Right lobe of liver (tissue), 6 donors: ENCODE measurements at regions not wholly inside any gene's neighbourhood (a gene's known extent, or its start where the extent isn't known, plus 50 kb on each side); places are given as distances from the start of the nearest gene placed in this dataset.

ENCODE experiments used
- ATAC-seq, 4 donors: fragments of 200-7000 bp; cut with Tn5 transposase; one replicate each; pipeline ENCODE4 v1.9.1; 2020; ENCODE audit warnings: mild to moderate bottlenecking in 4 of 4, moderate library complexity in 4 of 4
- DNase-seq, 3 donors: peaks; one replicate each; pipeline ENCODE4 v3.0.0-alpha.2; 2020
- H3K27ac ChIP-seq, 3 donors: fragments of 200-600 bp; one replicate each; pipeline ENCODE4 v1.8.0; 2022
- H3K27me3 ChIP-seq, 2 donors: fragments of 200-600 bp; one replicate each; pipeline ENCODE4 v1.8.0; 2022
- H3K36me3 ChIP-seq, 4 donors: fragments of 200-600 bp; sonication (generic) in 1 of 4; one replicate each; pipeline versions ENCODE4 v1.5.1 to v1.8.0; 2017 to 2022; ENCODE audit warnings: control low read depth in 1 of 4
- H3K4me1 ChIP-seq, 4 donors: fragments of 200-600 bp; sonication (generic) in 1 of 4; one replicate each; pipeline versions ENCODE4 v1.5.1 to v1.8.0; 2017 to 2022; ENCODE audit warnings: control low read depth in 1 of 4
- H3K4me3 ChIP-seq, 3 donors: fragments of 200-600 bp; one replicate each; pipeline ENCODE4 v1.8.0; 2022
- H3K9me3 ChIP-seq, 4 donors: fragments of 200-600 bp; sonication (generic) in 1 of 4; one replicate each; pipeline versions ENCODE4 v1.5.1 to v1.8.0; 2017 to 2022; ENCODE audit warnings: control low read depth in 1 of 4
- POLR2A ChIP-seq: fragments of 450-650 bp; IDR thresholded peaks from one replicate; pipeline ENCODE4 v1.6.1; 2017; ENCODE audit warnings: antibody characterized with exemption, mild to moderate bottlenecking
- WGBS: methylation state at CpG from one replicate; pipeline ENCODE4 v1.1.6; 2018; ENCODE audit warnings: low coverage, low lambda C conversion rate; ENCODE audit not compliant: insufficient coverage; ENCODE audit errors: missing lambda C conversion rate; 5-methylcytosine and 5-hydroxymethylcytosine counted together
- intact Hi-C, 2 donors: fragments of 100-400 bp; cut with DNase I; formaldehyde crosslinking; loops; one replicate each; pipeline versions ENCODE4 v1.11.2 to v1.14.1; 2022
- TF ChIP-seq, protein P1 (sequence below), 4 donors: fragments of 200-600 bp in 3 of 4; fragments of 450-650 bp in 1 of 4; IDR thresholded peaks; one replicate each; pipeline versions ENCODE4 v1.5.1 to v1.8.0; 2016 to 2022; ENCODE audit warnings: antibody characterized with exemption in 4 of 4, mild to moderate bottlenecking in 2 of 4
- donor health status: DM: no; HTN: yes; CAD: no.
- donor health status: DM: no; HTN: no; CAD: no.
- donor health status: DM: no; HTN: no; CAD: no.
- donor health status: DM: no; HTN: yes; CAD: no.
- donor health status: DM: no; HTN: yes; CAD: no.

- peak in 1 of 3 donors; percentile 49 for DNase-seq
- H3K4me3 ChIP-seq = no peak overlapping the region
- H3K27ac ChIP-seq = no peak overlapping the region
- H3K9me3 ChIP-seq = no peaks in the 10 kb centered on the region
- intact Hi-C loops = no loop called here
- TF ChIP-seq POLR2A = no peak
- TF ChIP-seq, protein P1, sequence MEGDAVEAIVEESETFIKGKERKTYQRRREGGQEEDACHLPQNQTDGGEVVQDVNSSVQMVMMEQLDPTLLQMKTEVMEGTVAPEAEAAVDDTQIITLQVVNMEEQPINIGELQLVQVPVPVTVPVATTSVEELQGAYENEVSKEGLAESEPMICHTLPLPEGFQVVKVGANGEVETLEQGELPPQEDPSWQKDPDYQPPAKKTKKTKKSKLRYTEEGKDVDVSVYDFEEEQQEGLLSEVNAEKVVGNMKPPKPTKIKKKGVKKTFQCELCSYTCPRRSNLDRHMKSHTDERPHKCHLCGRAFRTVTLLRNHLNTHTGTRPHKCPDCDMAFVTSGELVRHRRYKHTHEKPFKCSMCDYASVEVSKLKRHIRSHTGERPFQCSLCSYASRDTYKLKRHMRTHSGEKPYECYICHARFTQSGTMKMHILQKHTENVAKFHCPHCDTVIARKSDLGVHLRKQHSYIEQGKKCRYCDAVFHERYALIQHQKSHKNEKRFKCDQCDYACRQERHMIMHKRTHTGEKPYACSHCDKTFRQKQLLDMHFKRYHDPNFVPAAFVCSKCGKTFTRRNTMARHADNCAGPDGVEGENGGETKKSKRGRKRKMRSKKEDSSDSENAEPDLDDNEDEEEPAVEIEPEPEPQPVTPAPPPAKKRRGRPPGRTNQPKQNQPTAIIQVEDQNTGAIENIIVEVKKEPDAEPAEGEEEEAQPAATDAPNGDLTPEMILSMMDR (IDR thresholded peaks at IDR 0.05) = no peak
- no peaks in the 10 kb centered on the region for H3K36me3 ChIP-seq
- H3K4me1 ChIP-seq = no peaks in the 10 kb centered on the region
- ATAC-seq = peak; percentile 46 to 62 (median 59)
- H3K27me3 ChIP-seq = no peaks in the 10 kb centered on the region
These were observed 128.1 kb upstream of the CTTNBP2NL start for GRCh38 chr1:112267929-112268328.

DNA sequence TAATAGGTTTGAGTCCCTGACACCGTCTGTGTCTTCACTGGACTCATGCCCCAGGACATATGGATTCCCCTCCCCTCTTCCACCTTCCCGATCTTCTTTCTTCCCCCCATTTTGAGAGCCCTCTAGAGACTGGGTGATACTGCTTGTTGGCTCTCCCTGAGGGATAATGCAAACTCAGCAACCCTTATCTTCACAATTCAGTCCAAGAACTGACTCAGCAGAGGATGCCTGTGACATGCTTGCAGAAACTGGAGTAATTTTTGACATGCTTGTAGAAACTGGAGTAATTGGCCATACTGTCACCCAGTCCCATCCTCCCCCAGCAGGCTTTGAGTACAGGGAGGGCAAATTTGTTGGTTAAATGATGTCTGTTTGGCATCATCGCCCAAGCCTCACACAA lies 127.6 kb upstream of the CTTNBP2NL start:
- H3K27me3 ChIP-seq = no peaks in the 10 kb centered on the region
- H3K36me3 ChIP-seq = no peaks in the 10 kb centered on the region
- no peak overlapping the region for H3K27ac ChIP-seq
- WGBS = 43% methylated on average over 3 of the region's 3 CpGs
- intact Hi-C loops = no loop called here
- no peaks in the 10 kb centered on the region for H3K4me1 ChIP-seq
- TF ChIP-seq, protein P1 (IDR thresholded peaks at IDR 0.05) = no peak
- TF ChIP-seq POLR2A = no peak
- DNase-seq = no peak
- ATAC-seq = no peak
- no peak overlapping the region for H3K4me3 ChIP-seq
- H3K9me3 ChIP-seq = no peaks in the 10 kb centered on the region

DNA sequence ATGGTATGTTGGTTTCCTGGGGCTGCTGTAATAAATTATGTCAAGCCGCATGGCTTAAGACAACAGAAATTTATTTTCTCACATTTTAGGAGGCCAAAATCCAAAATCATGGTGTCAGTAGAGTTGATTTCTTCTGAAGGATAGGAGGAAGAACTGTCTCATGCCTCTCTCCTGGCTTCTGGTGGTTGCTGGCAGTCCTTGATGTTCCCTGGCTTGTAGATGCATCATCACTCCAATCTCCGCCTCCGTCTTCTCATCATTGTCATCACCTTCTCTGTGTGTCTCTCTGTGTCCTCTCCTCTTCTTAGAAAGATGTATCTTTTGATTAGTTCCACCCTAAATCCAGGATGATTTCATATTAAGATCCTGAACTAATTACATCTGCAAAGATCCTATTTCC lies 124.7 kb upstream of the CTTNBP2NL start:
- Histone ChIP-seq H3K4me3 (no peak overlapping the region), H3K27me3 (no peaks in the 10 kb centered on the region), H3K9me3 (no peaks in the 10 kb centered on the region), H3K4me1 (no peaks in the 10 kb centered on the region), H3K36me3 (no peaks in the 10 kb centered on the region), H3K27ac (no peak overlapping the region)
- no peak for DNase-seq
- intact Hi-C loops = no loop called here
- no peak for TF ChIP-seq POLR2A
- TF ChIP-seq, protein P1 (IDR thresholded peaks at IDR 0.05) = no peak
- ATAC-seq = no peak
- 66% methylated on average over 3 of the region's 3 CpGs for WGBS

- Histone ChIP-seq H3K36me3 (no peaks in the 10 kb centered on the region), H3K9me3 (no peaks in the 10 kb centered on the region), H3K27ac (no peak overlapping the region), H3K4me1 (no peaks in the 10 kb centered on the region), H3K4me3 (no peak overlapping the region), H3K27me3 (no peaks in the 10 kb centered on the region)
- WGBS = 49% methylated on average over 6 of the region's 6 CpGs
- DNase-seq (no peak), ATAC-seq (no peak)
- intact Hi-C loops = no loop called here
- TF ChIP-seq, protein P1 (IDR thresholded peaks at IDR 0.05) = no peak
- no peak for TF ChIP-seq POLR2A
These were observed 123.8 kb upstream of the CTTNBP2NL start for GRCh38 chr1:112272101-112272772.

GRCh38 chr1:112284796-112285195 lies 111.2 kb upstream of the CTTNBP2NL start:
- Histone ChIP-seq H3K9me3 (no peaks in the 10 kb centered on the region), H3K4me1 (no peaks in the 10 kb centered on the region), H3K4me3 (no peak overlapping the region), H3K27ac (no peak overlapping the region), H3K27me3 (no peaks in the 10 kb centered on the region), H3K36me3 (no peaks in the 10 kb centered on the region)
- WGBS = 38% methylated on average over 2 of the region's 2 CpGs
- no peak for TF ChIP-seq POLR2A
- TF ChIP-seq, protein P1 (IDR thresholded peaks at IDR 0.05) = no peak
- DNase-seq (no peak), ATAC-seq (no peak)
- intact Hi-C loops = no loop called here
